Nucleus accumbens (tissue), 56 donors: ENCODE measurements at regions not wholly inside any gene's neighbourhood (a gene's known extent, or its start where the extent isn't known, plus 50 kb on each side); places are given as distances from the start of the nearest gene placed in this dataset.

ENCODE experiments used
- DNase-seq, 56 donors: peaks; one replicate each; lab custom pipeline; 2025; lab: John Stamatoyannopoulos, UW

DNA sequence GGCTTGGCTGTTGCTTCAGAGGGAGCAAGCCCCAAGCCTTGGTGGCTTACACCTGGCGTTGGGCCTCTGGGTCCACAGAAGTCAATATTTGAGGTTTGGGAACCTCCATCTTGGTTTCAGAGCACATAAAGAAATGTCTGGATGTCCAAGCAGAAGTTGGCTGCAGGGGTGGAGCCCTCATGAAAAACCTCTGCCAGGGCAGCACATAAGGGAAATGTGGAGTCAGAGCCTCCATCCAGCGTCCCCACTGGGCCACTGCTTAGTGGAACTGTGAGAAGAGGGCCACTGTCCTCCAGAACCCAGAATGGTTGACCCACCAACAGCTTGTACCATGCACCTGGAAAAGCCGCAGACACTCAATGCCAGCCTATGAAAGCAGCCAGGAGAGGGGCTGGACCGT is 573.5 kb upstream of the ZWINT start:
- DNase-seq: no peak

DNA sequence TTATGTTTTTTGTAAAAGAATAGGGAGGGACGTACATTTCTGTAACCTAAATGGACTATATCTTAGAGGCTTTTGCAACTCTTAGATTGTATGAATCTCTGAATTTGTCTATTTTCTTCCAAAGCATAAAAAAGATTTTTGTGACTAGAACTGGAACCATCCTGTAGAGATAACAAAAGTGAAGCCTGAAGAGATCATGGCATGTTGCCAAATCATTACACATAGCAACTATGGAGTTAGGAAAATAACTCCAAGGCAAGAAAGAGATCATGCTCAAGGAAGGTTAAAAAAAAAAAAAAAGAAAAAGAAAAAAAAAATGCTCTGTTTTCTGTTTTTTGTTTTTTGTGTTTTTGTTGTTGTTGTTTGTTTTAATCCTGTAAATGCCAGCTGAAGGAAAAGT is 567.7 kb upstream of the ZWINT start:
- DNase-seq: no peak

DNA sequence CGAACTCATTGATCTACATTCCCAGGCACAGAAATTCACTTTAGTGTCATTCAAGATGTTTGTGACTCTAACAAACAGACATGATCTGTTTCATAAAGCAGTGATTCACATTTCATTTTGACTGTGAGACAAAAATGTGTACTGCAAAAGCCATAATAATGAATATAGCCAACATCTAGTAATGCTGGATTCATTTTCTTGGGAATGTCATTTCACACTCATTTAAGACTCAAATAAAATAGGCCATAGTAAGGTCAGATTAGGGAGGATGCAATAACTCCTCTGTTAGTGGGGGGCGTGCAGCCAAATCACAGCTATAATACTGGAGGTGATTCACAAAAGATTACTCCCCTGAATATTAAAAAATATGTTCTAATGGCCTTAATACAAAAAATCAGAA is 566.6 kb upstream of the ZWINT start:
- DNase-seq: no peak

DNA sequence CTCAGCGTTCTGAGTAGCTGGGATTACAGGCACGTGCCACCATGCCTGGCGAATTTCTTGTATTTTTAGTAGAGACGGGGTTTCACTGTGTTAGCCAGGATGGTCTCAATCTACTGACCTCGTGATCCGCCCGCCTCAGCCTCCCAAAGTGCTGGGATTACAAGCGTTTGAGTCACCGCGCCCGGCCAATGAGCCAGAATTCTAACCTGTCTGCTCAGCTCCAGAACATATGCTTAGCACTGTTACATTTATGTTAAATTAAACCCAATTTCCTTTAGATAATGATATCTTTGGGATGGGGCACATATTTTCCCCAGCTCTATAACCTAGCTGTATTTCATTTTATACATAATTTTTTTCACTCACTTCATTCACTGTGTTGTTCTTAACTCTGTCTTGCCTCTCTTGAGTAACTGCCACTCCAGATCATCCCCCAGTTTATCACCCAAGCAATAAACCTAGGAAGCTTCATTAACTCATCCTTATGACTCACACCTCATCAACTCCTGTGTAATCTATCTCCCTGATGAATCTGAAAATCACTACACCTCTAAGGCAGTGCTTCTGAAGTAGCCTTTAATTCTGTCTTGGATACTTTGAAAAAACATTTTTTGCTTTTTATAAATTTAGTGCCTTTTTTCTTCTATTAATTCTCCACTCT is 559.7 kb upstream of the ZWINT start:
- DNase-seq: no peak

DNA sequence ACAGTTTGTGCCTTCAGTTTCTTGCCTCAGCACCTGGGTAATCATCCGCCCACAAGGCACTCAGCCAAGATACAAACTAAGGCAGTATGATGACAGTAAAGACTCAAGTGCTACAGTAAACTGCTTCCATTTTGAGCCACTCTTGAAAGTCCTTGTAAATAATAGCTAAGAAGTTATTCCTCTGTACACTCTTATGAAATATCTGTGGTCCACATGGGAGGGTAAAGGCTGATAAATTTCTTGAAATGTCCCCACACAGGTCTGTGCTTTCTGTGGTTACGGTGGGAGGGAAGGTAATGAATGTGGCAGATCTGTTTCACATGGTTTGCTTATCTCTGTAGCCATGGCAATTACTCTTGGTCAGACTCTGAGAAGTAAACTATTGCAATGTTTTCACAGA is 551.0 kb upstream of the ZWINT start:
- no peak for DNase-seq

DNA sequence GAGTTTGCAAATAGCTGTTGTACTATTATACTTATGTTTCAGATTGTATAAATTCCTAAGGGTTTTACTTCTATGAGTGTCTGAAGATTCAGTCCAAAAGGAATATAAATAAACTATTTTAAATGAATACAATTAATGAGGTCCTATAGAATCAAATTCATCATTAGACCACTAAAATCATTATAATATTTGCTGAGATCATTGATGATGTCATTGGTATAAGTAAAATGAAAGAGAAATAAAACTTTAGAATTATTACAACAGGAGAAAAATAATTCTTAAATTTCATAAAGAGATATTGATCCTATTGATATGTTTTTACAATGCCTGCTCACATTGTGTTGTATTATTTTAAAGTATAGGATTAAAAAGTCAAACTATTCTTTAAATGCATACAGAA is 544.0 kb upstream of the ZWINT start:
- no peak for DNase-seq

DNA sequence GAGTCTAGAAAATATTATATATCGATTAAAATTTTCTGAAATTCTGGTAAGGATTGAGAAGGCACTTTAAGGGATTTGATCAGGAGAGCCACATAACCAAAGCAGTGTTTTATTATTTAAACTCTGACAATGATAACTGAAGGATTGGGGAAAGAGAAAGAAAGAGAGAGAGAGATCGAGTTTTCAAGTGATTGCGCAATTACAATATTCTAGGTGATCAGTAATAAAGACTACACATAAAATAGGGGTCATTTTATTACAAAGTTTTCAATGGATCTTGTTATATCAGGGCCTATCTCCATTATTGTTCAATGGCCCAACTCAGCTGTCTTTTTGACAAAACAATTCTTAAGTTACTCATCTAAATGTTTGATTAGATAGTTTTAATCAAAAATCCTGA is 541.5 kb upstream of the ZWINT start:
- DNase-seq: no peak

DNA sequence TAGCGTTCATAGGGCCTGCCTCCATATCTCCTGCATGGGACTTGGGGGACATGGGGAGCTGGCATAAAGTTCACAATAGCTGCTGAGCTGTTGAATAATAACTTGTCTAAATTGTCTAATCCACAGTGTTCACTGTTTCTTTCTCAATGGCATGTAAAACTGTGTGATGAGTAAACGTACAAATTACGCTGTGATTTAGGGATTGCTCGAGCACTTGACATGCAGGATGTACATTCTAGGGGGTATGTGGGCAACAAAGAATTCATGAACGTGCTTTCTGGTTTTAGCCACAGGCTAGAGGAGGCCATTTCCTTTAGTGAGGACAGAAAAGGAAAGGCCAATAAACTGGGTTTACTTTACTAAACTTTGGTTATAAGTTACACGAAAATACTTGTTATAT is 534.2 kb upstream of the ZWINT start:
- no peak for DNase-seq

DNA sequence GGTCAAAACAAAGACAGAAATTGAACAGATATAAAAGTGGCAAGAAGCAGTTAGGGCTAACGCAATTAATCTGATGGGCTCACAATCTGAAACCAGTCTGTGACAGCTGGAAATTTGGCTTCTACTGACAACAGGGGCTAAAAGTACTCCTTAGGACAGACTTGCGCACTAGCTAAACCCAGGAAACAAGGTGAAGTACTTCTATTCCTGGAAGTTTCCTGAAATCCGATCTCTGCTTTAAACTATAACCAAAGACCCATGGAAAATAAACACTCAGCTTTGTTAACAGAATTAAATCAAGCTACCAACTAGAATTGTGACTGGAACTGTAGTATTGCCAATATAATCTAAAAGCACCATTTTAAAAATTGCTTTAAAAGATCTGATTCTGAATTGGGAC is 520.2 kb upstream of the ZWINT start:
- DNase-seq: no peak

DNA sequence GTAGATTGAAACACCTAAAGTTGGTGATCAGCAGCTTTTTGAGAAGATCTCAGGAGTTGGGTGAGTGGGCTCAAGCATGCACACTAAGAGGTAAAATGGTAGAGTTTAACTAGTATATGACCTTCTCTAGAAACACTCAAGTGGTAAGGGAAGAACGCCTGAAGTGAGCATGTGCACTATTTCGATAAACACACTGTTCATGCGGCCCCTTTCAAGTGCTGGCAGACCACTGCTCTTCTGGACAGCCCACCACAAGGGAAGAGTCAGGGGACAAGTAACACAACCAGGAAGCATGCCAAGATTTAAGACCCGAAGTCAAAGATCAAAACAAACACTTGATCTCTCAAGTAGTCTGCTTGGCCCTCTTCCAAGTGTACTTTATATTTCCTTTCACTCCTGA is 519.5 kb upstream of the ZWINT start:
- no peak for DNase-seq

DNA sequence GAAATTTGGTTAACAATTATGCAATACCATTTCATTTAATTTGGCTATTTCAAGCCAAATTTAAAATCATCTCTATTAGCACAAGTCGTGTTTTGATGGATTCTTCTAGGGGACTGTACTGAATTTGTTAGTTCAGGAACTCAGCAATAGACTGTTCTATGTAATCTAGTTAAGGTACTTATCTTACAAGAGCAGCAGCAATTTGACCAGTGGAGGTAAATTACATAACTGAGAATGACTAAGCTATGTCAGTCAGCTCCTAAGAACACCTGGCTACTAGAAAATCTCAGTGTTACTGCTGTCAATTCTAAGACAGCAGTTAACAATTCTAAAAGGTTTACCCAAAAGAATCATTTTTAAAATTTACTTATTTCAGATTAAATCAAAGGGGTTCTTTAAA is 513.9 kb upstream of the ZWINT start:
- no peak for DNase-seq

DNA sequence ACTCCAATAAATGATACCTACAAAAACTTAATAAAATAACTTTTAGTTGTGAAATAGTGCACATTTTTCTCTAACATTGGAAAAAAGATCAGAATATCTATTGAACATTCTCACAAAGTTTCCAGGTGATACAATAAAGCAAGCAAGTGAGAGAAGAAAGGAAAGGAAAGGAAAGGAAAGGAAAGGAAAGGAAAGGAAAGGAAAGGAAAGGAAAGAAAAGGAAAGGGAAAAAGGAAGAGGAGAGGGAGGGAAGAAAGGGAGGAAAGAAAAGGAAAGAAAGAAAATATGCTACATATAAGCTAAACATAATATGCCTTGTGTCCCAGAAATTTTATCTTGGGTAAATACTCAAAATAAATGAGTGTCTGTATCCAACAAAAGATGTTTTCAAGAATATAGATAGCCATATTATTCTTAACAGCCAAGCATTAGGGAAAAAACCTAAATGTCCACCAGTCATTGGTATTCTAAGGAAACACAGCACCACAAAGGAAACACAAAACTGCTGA is 510.2 kb upstream of the ZWINT start:
- no peak for DNase-seq

DNA sequence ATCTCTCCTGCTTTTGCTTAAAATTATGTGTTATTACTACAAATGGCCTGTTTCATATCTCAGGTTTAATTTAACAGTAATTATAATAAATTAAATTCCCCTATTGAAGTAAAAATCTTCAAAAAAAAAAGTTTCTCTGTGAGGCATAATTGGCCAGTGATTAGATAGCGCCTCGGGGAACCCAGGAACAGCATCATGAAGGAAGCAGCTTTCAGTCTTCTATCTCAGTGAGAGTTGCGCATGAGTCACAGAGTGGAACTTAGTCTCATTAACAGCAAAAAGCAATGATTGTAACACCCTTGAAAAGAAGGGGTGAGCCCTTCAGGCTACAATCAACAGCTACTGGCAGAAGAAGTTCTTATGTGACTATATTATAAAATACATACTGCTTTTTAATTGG is 506.2 kb upstream of the ZWINT start:
- DNase-seq: no peak

DNA sequence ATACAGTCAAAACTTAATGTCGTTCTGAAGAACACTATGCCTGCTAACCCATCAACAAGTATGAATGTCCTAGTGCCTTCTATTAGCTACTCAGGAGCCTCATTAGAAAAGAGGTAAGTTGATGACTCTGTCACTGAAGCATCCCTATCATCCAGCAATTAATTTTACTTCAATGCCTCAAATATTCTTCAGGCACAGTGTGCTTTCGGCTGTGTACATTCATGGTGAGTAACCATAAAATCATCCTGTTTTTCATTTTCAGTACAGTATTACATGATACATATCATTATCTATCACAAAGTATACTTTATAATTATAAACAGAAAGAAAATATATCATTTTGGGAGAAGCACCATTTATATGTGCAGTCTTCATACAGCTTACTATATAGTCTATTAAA is 495.5 kb upstream of the ZWINT start:
- DNase-seq: no peak

DNA sequence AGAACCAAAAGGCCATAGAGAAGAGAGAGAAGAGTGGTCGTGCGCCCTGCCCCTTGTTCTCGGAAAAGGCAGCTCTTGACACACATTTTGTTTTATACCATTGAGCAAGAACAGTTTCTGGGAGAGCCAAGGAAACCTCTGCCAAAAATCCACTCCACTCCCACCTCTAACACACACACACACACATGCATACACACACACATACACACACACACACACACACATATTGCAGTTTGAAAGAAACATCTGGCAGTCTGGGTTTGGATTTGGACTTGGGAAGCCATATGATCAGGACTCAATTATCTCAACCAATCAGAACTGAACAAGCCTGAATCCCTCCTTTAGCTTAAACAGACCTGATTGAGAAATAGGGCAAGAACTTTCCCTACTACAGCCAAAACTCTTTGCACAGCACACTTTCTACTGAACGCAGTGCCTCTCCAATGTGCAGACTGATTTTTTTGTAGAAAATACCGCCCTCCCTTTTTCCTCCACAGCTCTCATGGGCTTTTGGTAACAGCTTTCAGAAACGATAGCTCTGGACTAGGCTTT is 484.0 kb upstream of the ZWINT start:
- no peak for DNase-seq

DNA sequence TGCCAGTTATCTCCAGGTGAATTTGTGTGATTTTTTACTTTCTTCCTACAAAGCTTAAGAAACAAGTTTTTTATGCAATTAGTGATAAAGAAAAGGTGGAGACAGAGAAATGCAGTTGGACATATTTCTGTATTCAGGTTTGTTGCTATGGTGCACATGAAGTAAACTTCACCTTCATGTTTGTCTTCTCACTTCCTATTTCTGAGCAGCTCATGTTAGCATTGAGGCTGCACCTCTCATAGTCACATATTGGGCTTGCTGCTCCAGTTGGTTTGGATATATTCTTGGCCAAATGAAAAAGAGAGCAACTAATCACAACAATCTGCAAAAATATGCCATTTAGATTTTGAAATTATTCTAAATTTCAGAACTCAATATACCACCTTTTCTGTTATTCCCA is 475.6 kb upstream of the ZWINT start:
- DNase-seq: no peak

DNA sequence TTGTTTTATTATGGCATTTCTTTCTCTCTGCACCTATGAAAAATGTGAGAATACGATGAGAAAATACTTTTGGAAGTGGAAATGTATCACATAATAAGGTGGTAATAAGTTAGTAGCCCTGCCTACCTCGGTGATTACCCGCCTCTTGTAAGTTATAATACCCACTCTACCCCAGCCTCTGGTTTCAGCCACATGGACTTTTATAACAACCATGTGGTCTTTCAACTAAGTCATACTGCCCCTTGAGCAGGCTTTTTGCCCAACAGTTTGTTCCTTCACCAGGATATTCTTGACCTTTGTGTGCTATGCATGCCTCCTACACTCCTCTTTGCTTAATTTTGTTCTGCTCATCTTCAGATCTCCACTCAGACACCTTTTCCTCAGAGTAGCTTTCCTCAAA is 470.6 kb upstream of the ZWINT start:
- DNase-seq: no peak

DNA sequence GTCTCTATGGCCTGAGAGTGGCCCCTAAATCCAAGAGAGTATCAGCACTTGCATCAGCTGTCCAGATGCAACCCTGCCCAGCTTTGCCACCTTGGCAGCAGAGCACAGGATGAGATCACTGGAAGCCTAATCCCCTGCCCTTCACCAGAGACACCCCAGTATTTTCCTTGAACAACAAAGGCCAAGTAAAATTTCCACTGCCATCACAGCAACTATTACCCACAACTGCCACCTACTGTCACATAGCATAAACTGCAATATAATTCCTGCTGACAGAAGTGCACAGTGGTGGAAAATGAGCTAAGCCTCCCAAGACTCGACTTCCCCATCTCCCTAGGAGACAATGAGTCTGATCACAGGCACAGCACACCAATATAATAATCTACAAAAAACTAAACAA is 462.8 kb upstream of the ZWINT start:
- DNase-seq: no peak

DNA sequence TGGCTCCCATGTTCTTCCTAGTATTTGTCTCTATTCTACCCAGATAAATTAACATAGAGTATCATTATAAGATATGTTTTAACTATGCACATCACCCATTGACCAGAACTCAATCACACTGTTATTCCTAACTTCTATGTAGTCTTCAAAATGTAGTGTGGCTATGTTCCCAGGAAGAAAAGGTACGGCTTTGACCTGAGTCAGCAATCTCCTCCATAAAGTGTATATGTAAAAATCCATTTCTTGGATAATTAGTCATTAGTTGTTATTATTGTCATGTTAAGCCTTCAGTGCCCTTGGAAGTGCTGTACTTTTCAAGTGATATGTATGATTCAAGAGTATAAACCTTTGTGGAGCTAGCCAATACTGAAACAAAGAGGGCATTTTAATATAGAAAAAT is 444.0 kb upstream of the ZWINT start:
- DNase-seq: no peak

DNA sequence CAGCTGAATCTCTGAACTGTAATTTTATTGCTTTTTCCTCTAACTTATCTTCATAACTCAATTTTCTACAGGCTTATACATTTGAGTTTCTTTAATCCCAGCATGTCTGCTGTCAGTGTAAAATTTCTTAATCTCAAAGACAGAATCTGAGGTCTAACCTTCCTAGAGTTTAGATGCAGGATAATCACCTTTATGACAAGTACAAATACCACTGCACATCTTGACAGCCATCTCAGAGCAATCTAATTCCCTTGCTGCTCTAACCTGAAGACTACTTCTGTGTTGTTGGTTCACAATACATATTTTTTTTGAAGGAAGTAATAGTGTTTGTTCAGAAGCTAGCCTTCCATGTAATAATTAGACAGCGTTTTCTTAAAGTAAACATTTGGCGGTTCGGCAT is 424.2 kb upstream of the ZWINT start:
- no peak for DNase-seq

DNA sequence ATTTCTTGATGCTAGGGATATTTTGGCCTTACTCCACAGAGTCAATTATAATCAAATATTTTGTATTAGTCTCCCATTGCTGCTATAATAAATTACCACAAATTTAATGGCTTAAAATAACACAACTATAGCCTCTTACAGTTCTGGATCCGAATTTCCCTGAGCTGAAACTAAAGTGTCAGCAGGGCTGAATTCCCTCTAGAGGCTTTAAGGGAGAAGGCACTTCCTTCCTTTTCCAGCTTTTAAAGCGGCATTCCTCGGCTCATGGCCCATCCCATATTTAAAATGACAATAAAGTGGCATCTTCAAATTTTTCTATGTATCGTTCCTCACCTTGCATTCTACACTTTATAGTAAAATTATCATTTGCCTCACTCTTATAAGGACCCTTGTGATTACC is 421.4 kb upstream of the ZWINT start:
- no peak for DNase-seq

DNA sequence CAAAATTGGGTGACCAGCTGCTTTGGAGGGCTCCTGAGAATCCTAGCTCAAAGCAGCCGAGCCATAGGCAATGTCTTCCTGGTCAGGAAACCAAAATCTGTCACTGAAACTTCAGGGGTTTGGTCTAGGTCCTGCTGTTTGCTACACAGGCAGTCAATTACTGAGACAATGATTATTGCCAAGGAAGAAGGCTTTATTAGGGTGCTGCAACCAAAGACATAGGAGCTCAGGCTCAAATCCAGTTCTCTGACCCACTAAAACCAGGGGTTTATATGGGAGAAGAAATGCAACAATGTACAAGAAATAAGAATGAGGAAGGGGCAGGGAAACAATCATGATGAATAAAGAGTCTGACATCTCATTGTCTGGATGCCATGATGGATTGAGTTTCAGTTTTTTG is 410.3 kb upstream of the ZWINT start:
- no peak for DNase-seq

DNA sequence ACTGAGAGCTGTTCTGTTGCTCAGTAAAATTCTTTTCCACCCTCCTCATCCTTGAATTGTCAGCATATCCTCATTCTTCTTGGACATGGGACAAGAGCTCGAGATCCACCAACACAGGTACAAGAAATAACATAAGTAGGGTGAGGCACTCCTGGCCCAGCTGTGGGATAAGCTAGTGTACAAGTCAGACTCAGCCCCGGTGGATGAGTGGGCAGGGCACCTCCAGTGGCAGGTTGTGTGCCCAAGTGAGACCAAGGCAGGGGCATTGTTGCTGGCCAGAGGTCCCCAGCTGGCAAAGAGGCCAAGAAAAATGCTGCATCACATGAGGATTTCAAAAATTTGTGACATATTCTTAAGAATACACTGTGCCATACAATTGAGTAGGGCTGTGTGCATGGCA is 402.0 kb upstream of the ZWINT start:
- no peak for DNase-seq
